Nephron progenitor cell (in vitro differentiated cells): ENCODE measurements at regions not wholly inside any gene's neighbourhood (a gene's known extent, or its start where the extent isn't known, plus 50 kb on each side); places are given as distances from the start of the nearest gene placed in this dataset.

ENCODE experiments used
- DNase-seq: peaks from one replicate; pipeline ENCODE4 v3.0.0; 2021
- H3K27ac Mint-ChIP-seq: 2 replicates; pipeline ENCODE4 v1.8.0; 2021; ENCODE audit warnings: mild to moderate bottlenecking, moderate library complexity, mixed read lengths
- H3K27me3 Mint-ChIP-seq: 2 replicates; pipeline ENCODE4 v1.8.0; 2021; ENCODE audit warnings: mild to moderate bottlenecking, low read depth, mixed read lengths; ENCODE audit not compliant: poor library complexity
- H3K36me3 Mint-ChIP-seq: 2 replicates; pipeline ENCODE4 v1.8.0; 2021; ENCODE audit warnings: low read depth, mixed read lengths
- H3K4me1 Mint-ChIP-seq: 2 replicates; pipeline ENCODE4 v1.8.0; 2021; ENCODE audit warnings: mixed read lengths
- H3K4me3 Mint-ChIP-seq: 2 replicates; pipeline ENCODE4 v1.8.0; 2021; ENCODE audit warnings: mild to moderate bottlenecking, moderate library complexity, mixed read lengths
- H3K9me3 Mint-ChIP-seq: 2 replicates; pipeline ENCODE4 v1.8.0; 2021; ENCODE audit warnings: mild to moderate bottlenecking, moderate library complexity, mixed read lengths
- TF ChIP-seq, protein P1 (sequence below): fragments of 200-600 bp; sonication (generic); IDR thresholded peaks from 2 replicates; pipeline ENCODE4 v1.5.0; 2021; ENCODE audit warnings: antibody characterized with exemption

DNA sequence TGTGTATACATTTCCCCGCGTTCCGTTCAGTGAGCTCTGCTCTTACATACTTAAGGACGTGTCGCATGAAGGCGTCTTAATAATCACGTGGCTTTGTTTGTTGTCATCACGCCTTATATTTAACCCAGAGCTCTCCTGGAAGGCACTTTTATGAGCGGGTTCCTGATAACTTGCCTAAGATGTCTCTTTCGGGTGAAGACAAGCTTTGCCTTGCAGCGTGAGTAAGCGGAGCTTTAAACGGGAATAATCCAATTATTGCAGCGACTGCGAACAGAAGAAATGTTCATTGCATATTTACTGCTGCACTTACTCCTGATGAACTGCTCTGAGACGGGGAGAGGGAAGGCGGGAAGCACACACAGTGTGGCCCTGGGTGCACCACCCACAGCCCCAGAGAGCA, 1128.2 kb downstream of the BRD1 start:
- Mint-ChIP-seq H3K36me3 (no peaks in the 10 kb centered on the region), H3K4me1 (peaks cover 37% of the 10 kb centered on the region), H3K4me3 (no peak overlapping the region), H3K27me3 (peaks cover 3% of the 10 kb centered on the region), H3K9me3 (no peaks in the 10 kb centered on the region), H3K27ac (no peak overlapping the region)
- no peak for DNase-seq
- TF ChIP-seq, protein P1, sequence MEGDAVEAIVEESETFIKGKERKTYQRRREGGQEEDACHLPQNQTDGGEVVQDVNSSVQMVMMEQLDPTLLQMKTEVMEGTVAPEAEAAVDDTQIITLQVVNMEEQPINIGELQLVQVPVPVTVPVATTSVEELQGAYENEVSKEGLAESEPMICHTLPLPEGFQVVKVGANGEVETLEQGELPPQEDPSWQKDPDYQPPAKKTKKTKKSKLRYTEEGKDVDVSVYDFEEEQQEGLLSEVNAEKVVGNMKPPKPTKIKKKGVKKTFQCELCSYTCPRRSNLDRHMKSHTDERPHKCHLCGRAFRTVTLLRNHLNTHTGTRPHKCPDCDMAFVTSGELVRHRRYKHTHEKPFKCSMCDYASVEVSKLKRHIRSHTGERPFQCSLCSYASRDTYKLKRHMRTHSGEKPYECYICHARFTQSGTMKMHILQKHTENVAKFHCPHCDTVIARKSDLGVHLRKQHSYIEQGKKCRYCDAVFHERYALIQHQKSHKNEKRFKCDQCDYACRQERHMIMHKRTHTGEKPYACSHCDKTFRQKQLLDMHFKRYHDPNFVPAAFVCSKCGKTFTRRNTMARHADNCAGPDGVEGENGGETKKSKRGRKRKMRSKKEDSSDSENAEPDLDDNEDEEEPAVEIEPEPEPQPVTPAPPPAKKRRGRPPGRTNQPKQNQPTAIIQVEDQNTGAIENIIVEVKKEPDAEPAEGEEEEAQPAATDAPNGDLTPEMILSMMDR: no peak

DNA sequence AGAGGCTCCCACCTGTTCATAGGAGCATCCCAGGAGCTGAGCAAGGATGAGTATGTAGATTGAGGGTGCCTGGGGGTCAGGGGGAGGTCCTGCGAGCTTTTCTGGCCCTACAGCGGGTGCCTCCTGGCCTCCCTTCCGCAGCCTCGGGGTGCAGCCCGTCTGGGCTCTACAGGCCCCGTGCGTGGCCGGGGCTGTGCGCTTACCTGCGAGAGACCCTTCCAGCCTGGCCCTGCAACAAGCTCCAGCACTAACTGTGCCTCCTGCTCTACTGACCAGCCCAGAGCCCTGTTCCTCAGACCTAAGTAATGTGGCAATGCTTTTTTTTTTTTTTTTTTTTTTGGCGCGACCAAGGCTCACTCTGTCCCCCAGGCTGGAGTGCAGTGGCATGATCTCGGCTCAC, 1129.1 kb downstream of the BRD1 start:
- Mint-ChIP-seq H3K27ac (no peak overlapping the region), H3K27me3 (peaks cover 3% of the 10 kb centered on the region), H3K4me1 (peaks cover 34% of the 10 kb centered on the region), H3K4me3 (no peak overlapping the region), H3K9me3 (no peaks in the 10 kb centered on the region), H3K36me3 (no peaks in the 10 kb centered on the region)
- TF ChIP-seq, protein P1: no peak
- DNase-seq: no peak

DNA sequence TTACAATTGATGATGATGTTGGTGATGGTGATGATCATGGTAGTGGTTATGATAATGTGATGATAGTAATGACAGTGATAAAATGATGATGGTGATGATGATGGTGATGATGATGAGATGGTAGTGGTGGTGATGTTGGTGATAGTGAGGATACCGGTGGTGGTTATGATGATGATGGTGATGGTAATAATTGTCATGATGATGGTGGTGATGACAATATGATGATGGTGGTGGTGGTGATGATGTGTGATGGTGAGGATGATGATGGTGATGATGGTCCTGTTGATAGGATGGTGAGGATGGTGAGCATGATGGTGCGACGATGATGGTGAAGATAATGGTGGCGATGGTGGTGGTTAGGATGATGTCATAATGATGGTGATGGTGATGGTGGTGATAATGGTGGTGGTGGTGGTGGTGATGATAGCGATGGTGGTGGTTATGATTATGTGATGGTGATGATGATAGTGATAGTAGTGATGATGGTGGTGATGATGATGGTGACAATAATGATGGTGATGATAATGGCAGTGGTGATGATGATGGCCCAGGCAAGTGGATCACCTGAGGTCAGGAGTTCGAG, 1129.9 kb downstream of the BRD1 start:
- no peak overlapping the region for H3K27ac Mint-ChIP-seq
- H3K36me3 Mint-ChIP-seq: no peaks in the 10 kb centered on the region
- peaks cover 35% of the 10 kb centered on the region for H3K4me1 Mint-ChIP-seq
- DNase-seq: no peak
- H3K9me3 Mint-ChIP-seq: no peaks in the 10 kb centered on the region
- TF ChIP-seq, protein P1: no peak
- H3K4me3 Mint-ChIP-seq: no peak overlapping the region
- H3K27me3 Mint-ChIP-seq: peaks cover 3% of the 10 kb centered on the region

DNA sequence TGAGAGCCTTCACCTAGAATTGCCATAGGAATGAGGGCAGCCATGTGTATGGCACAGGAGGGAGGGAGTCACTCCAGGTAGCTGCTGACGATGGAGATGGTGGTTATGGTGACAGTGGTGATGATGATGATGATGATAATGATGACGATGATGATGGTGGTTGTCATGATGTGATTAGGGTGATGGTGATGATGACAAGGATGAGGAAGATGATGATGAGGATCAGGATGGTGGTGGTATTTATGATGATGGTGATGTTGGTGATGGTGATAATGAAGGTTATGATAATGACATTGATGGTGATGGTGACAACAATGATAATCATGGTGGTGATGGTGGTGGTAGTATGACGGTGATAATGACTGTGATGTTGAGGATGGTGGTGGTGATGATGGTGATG, 1130.5 kb downstream of the BRD1 start:
- no peaks in the 10 kb centered on the region for H3K36me3 Mint-ChIP-seq
- no peak for DNase-seq

DNA sequence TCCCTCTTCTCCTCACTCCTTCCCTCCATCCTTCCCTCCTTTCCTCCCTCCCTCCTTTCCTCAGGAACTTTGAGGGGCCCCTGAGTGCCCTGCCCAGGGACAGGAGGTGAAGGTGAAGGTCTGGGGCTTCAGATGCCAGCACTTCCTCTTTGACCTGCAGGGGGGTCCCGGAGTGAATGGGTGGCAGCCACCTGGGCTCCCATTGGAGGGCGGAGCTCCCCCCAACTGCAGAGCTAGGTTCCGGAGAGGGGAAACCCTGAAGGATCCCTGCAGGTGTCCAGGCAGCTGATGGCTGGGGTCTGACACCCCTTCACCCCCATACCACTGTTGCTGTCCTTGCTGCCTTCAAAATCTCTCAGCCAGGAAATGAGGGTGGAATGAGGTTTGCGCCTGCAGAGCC, 1131.3 kb downstream of the BRD1 start:
- Mint-ChIP-seq H3K27ac (no peak overlapping the region), H3K4me3 (no peak overlapping the region), H3K36me3 (no peaks in the 10 kb centered on the region), H3K4me1 (peaks cover 30% of the 10 kb centered on the region), H3K9me3 (no peaks in the 10 kb centered on the region), H3K27me3 (peaks cover 3% of the 10 kb centered on the region)
- DNase-seq: no peak
- TF ChIP-seq, protein P1: no peak

More for the DNA sequence above, 1130.5 kb downstream of the BRD1 start:
- no peak overlapping the region for H3K27ac Mint-ChIP-seq
- TF ChIP-seq, protein P1: no peak
- H3K4me3 Mint-ChIP-seq: no peak overlapping the region
- H3K9me3 Mint-ChIP-seq: no peaks in the 10 kb centered on the region
- peaks cover 36% of the 10 kb centered on the region for H3K4me1 Mint-ChIP-seq
- peaks cover 3% of the 10 kb centered on the region for H3K27me3 Mint-ChIP-seq

DNA sequence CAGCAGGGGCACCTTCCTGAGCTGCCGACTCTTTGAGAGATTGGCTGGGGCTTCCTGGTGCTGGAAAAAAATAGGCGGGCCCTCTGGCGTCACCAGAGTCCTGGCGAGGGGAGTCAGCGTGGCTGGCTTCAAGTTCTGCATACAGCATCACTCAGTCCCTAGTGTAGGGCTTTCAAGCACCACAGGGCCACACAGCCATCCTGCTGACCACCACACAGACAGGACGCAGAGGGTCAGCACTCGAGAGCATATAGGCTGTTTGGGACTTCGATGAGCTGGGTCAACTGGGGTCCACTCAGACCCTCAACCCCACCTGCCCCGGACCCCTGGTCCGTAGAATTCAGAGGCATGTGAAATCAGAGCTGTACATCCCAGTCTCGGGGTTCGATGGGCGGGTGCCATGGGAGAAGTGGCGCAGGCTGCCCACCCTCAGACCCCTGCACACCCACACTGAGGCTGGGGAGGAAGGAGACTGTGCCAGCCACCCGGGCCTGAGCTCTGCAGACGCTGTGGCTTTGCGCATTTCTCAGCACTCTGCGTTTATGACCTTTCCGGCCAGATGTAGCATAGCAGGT, 1131.9 kb downstream of the BRD1 start:
- no peak for DNase-seq
- H3K36me3 Mint-ChIP-seq: no peaks in the 10 kb centered on the region
- no peak overlapping the region for H3K27ac Mint-ChIP-seq
- TF ChIP-seq, protein P1: no peak
- peaks cover 3% of the 10 kb centered on the region for H3K27me3 Mint-ChIP-seq
- H3K4me3 Mint-ChIP-seq: no peak overlapping the region
- no peaks in the 10 kb centered on the region for H3K9me3 Mint-ChIP-seq
- peaks cover 30% of the 10 kb centered on the region for H3K4me1 Mint-ChIP-seq
